HG03354 (cell line): ENCODE measurements at regions not wholly inside any gene's neighbourhood (a gene's known extent, or its start where the extent isn't known, plus 50 kb on each side); places are given as distances from the start of the nearest gene placed in this dataset.

ENCODE experiments used
- ATAC-seq: cut with Tn5 transposase; IDR thresholded peaks from one replicate; pipeline ENCODE4 v1.9.1; 2021; ENCODE audit warnings: mild to moderate bottlenecking; ENCODE audit not compliant: unreplicated experiment, poor library complexity, severe bottlenecking

DNA sequence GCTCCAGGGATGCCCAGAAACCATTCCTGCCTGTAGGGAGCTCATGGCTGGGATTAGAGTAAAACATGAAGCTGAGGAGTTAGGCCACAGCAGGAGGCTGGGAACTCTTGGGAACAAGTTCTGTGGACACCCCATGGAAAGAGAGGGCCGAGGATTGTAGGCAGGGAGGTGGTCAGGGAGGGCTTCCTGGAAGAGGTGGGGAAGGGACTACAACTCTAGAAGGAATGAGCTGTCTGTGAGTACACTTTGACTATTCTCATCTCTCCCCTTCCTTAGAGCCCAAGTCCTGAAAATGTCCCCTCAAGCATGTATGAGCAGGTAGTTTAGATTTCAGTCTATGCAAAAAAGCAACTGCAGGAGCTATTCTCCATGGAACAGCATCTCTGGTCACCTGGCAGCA lies 139.9 kb upstream of the GLI2 start:
- no peak for ATAC-seq

DNA sequence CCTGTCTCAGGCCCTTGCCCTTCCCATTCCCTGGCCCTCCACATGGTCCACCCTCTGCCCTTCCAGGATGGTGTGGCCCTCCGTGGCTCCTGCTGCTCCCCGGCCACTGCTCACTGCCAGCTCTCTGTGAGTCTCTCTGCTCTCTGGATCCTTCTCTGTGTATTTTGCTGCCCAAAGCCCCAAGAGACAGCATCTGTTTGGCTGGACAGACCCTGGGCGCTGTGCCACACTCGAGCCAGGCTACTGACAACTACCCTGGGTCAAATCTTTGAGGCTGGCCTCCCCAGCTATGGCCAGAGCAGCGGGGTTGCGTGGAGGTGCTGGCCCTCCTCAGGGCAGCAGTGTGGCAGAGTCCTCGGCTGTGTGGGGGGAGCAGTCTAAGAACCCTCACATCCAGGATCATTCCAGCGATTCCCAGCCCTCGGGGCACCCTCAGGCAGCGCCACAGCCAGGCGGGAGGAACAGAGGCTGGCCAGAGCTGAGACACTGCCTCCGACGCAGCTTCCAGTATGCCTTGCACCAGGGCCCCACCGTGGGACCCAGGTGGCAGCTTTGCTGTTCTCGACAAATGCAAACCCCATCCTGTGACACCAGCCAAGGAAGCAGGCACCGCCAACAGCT lies 139.4 kb upstream of the GLI2 start:
- ATAC-seq = no peak

DNA sequence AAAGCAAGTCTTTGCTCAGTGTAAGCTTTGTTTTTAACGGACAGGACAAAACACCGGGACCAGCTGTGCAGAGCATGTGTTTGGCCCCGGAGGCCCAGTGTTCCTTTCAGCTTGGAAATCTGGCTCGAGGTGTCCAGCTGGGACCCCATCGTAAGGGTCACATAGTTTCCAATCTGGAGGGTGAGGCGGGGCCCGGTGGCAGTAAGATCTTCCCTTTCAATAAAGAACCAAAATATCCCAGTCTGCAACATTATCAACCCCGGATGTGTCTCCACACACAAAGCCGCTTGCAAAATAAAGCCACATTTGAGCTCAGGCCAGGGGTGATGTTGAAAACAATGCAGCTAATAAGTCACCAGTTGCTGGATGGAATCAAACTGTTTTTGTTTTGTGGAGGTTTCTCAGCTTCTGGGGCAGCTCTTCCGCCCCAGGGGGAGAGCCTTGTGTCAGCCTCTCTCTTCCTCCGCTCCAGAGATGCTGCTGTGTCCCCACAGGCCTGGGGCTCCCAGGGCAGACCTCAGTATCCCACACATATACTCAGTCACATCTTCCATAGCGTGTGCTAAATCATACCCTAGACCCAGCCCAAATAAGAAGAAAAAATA lies 138.6 kb upstream of the GLI2 start:
- no peak for ATAC-seq

DNA sequence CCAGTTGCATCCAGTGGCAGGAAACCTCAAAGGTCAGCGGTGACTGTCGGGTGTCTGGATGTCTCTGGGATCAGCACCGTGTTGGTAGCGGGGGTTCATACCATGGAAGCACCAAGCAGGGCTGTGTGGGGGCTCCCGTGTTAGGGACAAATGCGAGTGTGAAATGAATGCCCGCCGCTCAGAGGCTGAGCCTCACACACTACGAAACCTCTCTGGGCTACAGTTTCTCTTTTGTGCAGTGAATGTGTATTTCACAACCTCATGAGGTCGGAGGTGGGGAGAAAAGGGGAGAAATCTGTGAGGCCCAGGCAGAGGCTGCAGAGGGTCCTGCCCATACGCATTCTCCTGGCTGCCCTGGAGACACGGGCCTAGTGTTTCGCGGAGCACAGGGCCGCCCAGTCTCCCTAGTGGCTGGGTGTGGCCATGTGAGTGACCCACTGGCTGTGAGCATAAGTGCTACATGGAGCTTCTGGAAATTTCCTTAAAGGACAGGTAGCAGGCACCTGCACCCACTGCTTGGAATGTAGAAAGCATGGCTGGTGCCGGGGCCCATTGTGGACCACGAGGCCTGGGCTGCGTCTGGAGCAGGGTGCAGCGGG lies 138.0 kb upstream of the GLI2 start:
- ATAC-seq = no peak

DNA sequence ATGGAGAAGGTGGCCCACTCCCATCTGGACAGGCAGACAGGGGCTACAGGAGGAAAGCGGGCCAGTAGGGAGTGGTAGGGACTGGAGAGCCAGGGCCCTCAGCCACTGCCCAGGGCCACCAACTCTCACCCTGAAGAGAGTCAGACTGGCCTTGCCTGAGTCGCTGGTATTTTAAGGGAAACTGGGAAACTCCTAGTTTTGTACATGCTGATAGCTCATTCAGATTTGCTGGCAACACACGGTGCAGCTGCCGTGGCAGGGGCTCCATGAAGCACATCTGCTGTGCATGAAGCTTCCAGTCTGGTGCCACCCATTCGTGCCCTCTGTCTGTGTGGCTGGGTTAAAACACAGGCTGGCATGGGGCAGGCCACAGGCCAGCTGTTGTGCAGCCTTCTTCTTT lies 137.3 kb upstream of the GLI2 start:
- ATAC-seq = no peak

DNA sequence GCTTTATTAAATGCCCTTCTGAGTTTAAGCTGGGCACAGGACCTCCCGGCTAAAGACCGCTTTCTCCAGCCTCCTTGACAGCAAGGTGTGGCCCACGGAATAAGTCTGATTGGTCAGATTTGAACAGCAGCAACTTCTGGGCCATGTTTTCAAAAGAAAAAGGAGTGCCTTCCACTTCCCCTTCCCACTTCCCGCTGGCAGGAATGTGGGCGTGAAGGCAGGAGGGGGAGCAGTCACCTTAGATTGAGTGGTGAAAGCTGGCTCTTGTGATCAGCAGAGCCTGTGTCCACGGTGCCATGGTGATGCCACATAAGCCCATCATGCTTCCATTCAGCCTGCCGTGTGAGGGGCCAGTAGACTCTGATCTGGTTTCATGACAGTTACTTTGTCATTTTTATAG lies 136.6 kb upstream of the GLI2 start:
- no peak for ATAC-seq

DNA sequence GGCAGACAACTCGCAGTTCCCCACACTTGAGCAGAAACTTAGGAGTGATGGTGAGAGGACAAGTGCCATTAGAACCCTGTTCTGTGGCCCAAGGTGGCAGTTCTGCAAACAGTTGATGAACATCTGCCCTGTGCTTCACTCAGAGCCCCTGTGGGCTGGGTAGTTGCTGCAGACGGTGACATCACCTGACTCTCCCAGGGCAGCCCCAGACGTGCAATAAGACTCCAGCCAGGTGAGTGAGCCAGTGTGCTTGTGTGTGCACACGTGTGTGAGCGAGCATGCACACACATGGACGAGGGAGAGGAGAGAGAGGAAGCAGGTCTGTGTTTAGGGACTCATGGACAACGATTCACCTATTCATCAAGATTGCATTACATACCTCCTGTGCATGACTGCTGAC lies 136.0 kb upstream of the GLI2 start:
- ATAC-seq = no peak

DNA sequence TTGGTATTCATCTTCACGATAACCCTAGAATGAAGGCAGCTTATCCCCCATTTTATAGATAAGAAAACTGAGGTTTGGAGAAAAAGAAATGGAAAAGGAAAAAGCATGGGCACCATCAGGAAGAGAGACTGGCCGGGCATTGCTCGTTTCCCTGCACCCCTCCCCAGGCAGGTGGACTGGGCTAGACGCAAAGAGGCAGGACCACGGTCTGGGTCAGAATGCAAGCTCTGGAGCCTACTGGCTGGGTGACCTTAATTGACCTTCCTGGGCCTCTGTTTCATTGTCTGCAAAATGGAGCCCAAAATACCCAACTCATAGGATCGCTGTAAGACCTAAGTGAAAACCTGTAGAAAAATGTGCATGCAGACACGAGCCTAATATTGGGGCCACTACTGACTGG lies 135.3 kb upstream of the GLI2 start:
- ATAC-seq = no peak

DNA sequence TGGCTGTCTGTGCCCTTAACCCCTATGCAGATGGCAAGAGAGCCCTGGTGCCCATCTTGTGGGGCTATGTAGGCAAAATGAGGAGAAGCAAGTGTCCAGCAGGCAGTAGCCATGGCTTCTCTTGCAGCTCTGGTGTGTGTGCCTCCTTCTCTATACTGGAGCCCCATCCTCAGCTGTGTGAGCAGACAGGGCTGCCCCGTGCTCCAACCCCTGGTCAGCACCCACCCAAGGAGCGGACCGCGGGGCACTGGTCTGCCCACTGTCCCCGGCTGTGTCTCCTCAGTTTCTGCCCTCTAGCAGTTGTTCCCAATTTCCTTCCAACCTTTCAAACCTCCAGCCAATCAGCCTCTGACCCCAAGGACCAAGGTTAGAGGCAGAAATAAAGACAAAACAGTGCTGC lies 134.9 kb upstream of the GLI2 start:
- ATAC-seq = no peak

DNA sequence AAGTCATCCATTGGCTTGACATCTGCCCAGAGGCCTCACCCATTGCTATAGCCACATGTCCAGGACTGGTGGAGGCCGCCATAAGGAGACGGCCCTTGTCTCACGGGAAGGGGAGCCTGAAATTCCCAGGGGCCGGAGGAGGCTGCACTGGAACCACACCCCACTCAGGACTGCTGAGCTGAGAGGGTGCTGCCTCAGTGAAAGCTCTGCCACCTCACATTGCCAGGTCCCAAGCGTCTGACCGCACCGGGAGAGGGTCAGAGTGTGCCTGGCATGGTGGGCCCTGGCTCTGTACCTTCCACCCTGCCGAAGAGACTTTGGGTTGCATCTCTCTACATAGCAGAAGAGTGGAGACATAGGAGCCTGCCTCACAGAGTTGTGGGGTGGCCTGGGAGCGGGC lies 134.1 kb upstream of the GLI2 start:
- no peak for ATAC-seq

DNA sequence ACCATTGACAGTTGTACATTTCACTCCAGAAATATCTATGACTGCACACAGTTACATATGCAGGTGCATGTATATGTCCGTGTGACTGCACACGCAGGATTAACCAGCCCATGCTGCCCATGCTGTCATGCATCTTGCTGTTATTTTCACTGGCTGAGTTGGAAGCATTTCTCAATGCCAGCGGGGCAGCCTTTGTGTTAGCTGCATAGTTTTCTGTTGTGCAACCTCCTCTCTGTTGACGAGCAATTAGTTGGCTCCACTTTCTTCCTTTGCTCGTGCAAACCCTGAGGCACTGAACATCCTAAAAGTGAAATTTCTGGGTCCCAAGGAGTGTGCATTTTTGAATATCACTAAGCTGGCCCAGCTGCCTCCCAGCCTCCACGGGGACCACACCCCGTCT lies 133.4 kb upstream of the GLI2 start:
- ATAC-seq = no peak

DNA sequence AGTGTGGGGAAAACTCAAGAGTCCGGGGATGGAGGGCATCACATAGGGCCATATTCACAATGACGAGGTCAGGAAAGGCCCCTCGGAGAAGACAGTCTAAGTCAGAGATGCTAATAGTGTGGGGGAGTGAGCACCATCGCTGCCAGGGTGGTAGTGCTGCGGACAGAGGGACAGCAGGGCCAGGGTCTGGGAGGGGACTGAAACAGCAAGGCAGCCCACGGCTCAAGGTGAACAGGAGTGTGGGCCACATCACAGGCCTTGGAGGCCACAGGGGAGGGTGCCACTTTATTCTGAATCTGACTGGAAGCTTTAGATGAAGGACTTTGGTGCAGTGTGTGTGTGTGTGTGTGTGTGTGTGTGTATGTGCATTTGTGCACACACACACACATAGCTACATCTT lies 130.9 kb upstream of the GLI2 start:
- no peak for ATAC-seq

DNA sequence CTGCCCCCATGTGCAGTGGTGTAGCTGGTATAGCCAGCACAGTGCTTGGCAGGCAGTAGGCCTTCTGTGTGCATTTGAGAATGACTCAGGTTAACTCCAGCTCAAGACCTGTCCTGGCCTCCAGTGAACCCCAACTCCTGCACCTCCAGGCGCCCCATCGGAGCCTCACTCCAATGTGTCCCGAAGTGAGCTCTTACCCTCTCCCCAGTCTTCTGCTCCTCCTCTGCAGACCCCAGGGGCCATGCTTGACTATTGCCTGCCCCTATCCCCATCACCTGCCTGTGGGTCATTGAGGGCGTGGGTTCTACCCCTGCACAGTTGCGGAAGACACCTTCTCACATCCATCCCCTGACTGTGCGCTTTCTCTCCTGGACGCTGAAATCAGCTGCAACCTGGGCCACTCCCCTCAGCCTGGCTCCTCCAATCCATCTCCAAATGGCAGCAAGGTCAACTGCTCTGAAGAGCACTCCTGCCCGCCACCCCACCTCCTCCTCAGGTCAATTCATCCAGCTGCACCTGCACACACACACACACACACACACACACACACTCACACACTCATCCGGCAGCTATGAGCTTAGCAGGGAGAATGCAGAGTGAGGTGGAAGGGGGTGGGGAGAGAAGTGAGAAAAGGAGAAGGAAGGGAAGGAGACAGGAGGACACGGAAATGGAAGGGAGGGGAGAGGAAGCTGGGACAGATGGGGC lies 130.3 kb upstream of the GLI2 start:
- ATAC-seq = no peak

DNA sequence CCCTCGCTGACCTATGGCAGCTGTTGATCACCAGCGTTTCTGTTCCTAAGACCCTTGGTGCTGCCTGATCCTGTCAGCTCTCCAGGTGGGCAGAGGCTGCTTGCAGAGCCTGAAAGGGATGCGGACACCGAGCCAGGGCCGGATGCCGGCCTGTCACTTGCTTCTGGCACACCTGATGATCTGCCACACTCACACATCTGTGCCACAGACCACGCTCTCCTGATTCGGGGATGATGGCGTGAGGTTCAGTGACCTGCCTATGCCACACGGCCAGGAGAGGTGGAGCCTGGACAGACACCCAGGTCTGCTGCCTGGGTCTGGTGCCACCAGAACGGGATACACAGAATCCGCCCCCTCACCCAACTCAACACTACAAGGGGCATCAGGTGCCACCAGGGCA lies 129.4 kb upstream of the GLI2 start:
- ATAC-seq = no peak

DNA sequence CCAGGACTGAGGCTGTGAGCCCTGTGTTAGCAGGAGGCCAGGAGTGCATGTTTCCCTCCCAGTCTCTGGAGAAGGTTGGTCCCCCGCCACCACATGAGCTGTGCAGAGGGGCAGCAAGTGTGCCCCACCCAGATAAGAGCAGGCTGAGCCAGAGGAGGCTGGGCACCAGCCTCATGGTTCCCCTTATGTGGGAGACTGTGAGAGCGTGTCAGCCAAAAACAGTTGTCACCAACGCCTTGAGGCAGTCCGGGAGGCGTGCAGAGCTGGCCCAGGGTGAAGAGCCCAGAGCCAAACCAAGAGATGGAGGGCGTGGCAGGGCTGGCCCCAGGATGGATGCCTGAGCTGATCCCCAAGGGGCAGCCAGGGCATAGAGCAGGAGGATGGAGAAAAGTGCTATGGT lies 128.7 kb upstream of the GLI2 start:
- no peak for ATAC-seq

DNA sequence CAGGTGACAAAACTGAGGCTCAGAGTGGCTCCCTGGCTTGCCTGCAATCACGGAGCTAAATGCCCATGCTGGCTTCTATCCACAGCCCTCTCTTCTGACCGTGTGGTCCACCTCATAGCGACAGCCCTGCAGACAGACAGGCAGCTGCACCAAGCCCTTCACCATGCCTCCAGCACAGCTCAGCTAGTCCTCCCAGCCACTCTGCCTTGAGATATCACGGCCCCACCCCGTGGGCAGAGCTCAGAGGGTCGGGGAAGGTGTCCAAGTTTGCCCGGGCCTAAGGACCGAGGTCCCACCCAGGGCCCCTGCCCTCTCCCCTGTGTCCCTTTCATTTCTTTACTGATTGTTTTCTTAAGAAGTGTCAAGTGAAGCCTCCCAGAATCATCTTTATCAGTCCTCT lies 128.2 kb upstream of the GLI2 start:
- no peak for ATAC-seq

DNA sequence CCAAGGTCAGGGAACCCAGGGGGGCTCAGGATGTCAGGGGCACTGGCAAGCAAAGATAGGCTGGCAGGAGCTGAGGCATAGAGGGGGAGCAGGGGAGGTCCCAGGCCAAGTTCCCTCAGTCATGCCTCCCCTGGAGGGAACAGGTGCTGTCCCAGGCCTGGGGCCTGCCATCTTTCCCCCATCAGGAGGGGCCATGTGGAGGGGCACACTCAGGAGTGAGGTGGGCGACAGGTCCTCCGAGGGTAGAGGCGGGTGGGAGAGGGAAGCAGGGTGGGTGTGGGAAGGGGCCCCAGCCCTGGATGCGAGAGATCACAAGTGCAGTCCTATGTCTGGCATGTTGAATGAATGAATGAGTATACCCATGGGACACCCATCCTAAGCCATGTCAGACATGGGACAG lies 127.7 kb upstream of the GLI2 start:
- ATAC-seq = no peak

DNA sequence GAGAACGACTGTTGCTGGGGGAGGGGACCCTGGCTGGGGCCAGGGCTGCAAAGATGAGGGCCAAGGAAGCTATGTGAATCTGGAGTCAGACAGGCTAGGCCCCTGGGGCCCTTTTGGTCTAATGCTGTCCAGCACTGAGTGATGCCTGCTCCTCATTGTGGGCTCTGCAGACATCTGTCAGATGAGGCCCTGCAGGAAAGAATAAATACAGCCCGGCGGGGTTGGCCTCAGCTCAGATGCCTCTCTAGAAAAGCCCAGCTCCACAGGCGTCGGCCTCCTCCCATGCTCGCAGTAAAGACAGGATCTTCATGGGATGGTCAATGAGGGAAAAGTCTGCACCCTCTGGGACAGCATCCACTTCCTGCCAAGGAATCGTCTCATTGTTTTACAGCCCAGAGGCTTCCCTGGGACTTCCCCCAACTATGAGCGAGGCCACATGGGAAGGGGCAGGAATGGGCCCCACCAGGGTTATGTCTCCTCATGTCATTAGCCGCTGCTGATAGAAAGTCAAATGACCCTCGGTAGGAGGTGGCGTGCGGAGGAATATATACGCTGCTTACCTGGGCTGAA lies 125.8 kb upstream of the GLI2 start:
- no peak for ATAC-seq

DNA sequence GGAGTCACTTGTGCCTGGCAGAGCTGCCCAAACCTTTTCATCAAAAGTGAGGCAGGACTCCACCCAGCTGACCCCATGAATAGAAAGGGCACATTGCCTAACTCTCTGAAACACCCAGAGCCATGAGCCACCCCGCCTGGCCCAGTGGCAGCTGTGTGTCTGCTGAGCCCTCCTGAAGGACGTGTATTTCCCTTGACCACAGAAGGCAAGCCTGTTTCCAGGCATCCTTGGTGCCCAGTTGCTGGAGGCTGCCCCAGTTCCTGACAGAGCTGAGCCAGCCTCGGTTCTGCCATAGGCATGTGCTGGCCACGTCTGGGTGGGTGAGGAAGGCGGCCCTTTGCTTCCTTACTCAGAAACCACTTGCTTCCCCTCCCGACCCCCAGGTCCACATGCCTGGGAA lies 124.7 kb upstream of the GLI2 start:
- ATAC-seq = no peak

DNA sequence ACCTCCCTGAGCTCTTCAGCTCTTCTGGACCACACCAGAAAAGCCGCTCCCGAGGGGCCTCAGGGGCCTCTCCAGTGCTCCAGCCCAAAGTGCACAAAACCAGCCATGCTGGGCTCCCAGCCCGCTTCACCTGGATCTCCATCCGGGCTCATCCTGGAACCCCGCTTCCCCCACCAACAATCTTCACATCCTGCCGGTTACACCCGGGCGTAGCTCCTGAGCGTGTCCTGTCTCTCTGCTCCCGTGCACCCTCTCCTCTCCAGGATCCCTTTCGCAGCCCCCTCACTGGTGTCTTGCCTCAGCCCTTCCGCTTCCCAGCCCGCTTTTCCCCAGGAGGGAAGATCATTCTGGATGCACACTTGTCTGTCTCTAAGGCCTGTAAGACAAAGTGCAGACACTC lies 123.7 kb upstream of the GLI2 start:
- ATAC-seq = no peak

DNA sequence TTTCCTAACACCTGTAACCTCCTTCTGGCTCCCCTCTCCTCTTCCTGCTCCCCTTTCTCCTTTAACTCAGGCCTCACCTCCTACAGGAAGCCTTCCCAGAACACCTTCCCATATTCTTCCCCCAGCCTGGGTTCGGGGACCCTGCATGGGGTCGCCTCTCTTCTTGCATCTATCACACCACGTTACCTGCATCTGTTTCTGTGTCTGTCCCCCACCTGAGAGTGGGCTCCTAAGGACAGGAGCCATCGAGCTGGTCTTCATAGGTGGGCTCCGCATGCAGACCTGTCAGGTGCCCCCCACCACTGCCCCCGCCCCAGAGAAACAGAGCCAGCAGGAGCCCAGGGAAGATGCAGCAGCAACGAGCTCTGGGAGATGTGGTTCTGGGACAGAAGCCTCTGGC lies 123.2 kb upstream of the GLI2 start:
- no peak for ATAC-seq
